NCI-H69 (cell line): ENCODE measurements at regions not wholly inside any gene's neighbourhood (a gene's known extent, or its start where the extent isn't known, plus 50 kb on each side); places are given as distances from the start of the nearest gene placed in this dataset.
"Not testable (repeated sequence)": the region's sequence is repeated elsewhere in the genome, so short reads cannot be mapped to it uniquely, and the experiment has no call there.

Source experiments
- DNase-seq: peaks from one replicate; lab custom pipeline; 2025; lab: John Stamatoyannopoulos, UW

DNA sequence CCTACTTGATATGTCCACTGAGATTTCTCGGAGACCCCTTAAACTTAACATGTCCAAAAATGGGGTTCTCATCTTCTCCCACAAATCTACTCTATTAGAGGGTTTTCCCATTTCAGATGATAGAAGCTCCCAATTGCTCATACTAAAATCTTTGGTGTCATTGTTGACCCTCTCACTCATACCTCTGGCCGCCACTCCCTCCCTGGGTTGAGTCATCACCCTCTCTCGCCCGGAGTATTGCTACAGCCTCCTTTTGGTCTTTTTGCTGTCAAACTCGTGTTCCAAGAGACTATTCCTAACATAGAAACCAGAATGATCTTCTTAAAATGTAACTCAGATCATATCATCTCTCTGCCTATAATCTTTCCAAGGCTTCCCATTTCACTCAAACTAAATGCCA is 91.0 kb upstream of the GNAQ start:
- DNase-seq: no peak

DNA sequence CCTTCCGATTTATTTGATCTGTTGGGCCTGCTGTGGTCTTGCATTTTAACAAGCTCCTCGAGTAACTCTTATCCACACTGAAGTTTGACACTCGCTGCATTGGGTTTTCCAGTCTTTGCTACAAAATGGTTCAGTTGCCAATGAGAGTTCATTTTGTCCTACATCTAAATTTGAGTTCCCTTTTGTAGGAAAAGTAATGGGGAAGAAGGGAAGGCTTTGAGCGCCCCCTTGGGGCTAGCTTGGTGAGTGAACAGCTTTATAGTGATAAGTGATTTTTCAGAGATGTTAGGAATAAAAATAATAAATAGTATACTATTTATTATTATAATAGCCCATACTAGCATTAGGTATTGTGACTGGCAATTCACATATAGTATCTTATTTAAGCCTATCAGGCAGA is 89.9 kb upstream of the GNAQ start:
- peak; percentile 78 for DNase-seq

DNA sequence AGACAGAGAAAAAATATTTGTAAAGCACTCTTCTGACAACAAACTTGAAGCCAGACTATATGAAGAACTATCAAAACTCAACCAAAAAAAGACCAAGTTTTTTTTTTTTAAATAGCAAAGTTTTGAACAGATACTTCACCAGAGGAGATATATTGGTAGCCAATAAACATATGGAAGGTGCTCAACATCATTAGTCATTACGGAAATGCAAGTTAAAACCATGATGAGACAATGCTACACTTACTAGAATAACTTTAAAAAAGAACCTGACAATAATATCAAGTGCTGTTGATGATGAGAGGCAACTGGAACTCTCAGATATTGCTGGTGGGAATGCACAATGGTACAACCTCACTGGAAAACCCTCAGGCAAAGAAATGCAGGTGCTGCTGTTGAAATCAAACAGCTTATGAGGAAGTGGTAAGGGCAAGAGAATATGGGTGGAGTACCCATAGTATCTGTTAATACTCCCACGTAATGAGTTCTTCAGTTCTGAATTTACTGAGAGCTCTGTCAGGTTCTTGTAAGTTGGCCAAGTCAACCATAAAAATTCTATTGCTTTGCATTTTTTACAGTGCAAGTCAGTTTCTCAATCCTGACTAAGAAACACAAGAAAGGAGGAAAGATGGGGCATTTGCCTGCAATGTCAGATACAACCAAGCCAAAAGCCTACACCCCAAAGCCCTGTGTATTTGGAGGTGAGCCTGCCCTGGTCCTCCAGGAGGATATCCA is 87.3 kb upstream of the GNAQ start:
- DNase-seq: peak; percentile 41

DNA sequence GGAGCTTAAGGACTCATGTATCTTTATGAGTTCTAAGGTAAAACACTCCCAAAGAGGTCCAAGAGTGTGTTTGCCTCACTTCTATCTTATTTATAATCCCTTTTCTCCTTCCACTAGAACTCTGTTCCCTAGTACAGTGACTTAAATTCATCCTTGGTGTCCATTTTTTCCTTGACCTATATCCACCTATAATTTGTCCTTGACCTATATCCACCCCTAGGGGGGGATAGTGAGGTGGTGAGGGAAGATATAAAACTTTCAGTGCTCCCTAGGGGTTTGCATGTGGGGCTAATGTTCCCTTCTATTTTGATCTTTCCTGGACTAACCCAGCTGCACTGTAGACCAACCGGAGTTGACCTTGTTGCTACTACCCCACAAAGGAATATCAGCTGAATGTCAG is 83.5 kb upstream of the GNAQ start:
- DNase-seq: peak; percentile 47

DNA sequence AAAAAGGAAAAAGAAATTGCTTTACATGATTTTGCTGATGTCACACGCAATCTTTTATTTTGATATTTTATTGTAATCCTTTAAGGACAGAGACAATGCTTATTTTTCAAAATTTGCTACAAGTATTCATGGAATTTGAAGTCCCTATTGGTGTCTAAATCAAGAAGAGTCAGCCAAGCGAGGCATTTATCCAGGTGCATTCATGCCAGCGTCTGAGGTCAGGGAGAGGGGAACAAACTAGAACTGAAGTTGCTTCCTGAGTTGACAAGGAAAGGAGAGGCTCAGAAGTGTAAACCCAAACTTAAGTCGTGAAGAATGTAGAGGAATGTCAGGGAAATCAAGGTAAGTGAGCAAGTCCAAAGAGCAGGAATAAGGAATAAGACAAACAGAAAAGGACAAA is 83.0 kb upstream of the GNAQ start:
- no peak for DNase-seq

DNA sequence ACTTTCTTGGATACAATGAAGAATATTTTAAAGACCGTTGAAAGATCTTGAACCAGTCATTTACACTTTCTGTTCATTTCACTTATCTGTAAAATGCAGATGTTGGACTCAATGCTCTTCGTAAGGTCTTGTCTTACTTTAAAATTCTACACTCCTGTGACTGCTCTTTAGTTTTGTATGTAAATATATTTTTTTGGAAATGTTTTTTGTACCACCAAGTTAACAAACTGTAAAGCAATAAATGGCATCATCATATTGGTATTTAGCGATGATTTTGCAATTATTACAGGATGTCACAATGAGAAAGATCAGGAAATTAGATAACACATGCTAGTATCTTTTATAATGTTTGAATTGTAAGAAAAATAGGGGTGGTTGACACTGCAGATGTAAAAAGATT is 80.8 kb upstream of the GNAQ start:
- no peak for DNase-seq

DNA sequence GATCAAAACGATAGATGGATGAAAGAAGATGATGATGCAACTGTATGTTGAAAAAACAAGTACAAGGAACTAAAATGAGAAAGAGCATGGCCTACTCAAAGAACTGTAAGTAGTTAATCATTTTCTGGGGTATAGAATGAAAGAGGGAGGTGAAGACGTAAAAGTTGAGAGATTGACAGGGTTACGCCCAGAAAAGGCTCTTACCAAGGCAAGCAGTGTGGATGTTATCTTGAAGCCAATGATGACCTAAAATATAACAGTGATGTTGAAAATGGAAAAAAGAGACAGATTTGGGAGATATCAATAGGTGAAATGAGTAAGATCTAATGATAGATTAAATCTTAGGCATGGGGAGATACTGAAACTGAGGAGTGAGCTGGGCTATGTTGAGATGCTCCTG is 80.4 kb upstream of the GNAQ start:
- DNase-seq: no peak

DNA sequence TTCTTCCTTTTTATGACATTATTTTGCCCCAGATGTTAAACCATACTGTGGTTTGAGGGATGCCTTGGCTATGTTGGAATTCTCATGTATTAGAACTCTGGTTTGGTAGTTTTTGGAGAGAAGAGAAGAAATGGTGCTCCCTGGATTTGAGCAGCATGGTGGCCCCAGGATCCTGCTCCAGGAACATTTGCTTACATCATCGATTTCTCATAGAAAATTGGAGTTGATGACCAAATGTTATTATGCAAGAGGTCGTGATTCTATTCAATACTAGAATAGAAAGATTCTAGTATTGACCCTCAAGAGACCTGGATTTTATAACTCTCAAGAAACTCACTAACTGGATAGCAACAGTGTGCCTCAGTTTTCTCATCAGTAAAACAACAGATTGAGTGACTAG is 77.5 kb upstream of the GNAQ start:
- no peak for DNase-seq

DNA sequence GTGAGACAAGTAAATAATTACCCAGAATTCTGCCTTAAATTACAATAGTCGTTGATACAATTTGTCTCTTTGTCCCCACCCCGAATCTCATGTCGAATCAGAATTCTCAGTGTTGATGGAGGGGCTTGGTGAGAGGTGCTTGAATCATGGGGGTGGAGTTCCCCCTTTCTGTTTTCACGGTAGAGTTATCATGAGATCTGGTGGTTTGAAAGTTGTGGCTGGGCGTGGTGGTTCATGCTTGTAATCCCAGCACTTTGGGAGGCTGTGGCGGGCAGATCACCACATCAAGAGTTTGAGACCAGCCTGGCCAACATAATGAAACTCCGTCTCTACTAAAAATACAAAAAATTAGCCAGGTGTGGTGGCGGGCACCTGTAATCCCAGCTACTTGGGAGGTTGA is 75.0 kb upstream of the GNAQ start:
- DNase-seq: not testable (repeated sequence)

DNA sequence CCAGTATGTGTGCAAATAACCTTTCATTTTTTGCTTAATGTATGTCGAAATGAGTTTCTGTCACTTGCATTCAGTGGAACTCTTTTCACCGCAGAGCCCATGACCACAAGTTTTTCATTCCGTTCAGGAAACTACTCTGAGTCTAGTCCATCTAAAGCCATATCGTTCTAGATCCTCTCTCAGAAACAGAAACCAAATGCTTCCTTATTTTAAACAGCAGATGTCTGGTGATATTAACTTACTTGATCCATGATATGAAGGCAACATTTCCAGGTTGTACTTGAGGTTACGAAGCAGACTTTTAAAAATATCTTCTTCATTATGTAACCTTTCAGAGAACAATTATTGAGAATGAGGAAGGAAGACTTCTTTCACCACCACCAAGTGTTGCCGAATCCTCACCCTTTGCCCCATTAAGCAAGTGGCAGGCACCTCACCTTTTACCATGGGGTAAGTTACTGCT is 72.4 kb upstream of the GNAQ start:
- no peak for DNase-seq

DNA sequence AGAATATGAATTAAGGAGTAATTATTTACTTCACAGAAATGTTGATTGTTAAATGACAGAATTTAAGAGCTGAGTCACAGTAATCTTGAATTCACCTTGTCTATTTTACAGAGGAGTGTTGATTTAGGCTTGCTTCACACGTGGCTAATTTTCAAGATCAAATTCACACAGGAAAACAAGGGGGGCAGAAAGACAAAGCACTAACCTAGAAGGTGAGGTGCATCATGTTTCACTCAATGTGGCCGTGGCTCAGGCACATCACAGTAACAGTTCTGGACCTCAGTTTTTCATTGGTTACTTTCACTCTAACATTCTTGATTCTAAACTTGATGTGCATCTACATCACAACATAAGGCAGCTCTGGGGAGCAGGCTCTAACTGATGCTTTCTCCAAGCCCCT is 69.6 kb upstream of the GNAQ start:
- peak; percentile 67 for DNase-seq

DNA sequence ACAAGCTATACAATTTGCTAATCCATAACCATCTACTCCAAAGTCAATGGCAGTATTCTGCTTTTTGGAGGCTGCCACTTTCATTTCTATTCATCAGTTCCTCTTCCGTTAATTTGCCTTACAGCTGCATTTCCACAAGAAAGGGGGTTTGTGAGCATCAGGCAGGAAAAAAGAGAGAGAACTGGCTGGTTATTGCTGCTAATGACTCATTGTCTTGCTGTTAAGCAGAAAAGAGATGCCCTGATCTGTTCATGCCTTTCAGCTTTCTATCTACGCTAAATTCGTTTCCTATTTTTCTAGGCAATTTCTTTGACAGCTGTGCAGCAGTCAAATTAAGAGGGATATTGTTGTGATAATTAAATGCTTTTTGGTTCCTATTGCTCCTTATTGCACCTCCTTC is 65.9 kb upstream of the GNAQ start:
- peak; percentile 52 for DNase-seq

DNA sequence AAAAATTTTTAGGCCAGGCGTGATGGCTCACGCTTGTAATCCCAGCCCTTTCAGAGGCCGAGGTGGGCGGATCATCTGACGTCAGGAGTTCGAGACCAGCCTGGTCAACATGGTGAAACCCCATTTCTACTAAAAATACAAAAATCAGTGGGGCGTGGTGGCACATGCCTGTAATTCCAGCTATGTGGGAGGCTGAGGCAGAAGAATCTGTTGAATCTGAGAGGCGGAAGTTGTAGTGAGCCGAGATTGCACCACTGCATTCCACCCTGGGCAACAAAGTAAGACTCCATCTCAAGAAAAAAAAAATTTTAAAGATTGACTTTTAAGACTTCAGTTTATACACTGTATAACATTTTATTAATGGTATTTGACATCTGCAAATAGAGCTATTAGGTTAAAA is 60.1 kb upstream of the GNAQ start:
- no peak for DNase-seq

DNA sequence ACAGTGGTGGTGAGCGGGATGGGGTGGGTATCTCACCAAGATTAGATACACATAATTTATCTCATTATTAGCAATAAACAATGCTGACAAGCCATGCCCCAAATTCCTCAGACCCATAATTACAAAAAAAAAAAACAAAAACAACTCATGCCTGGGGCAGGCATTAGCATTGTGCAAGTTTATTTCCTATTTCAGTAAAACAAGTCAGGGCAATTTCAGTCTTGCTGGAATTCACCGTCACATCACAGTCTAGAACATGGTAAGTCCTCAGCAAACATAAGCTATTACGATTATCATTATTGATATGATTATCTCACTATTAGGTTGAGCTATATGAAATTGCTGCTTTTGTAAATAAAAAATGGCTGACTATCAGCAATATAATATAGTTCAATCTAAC is 57.5 kb upstream of the GNAQ start:
- DNase-seq: no peak

DNA sequence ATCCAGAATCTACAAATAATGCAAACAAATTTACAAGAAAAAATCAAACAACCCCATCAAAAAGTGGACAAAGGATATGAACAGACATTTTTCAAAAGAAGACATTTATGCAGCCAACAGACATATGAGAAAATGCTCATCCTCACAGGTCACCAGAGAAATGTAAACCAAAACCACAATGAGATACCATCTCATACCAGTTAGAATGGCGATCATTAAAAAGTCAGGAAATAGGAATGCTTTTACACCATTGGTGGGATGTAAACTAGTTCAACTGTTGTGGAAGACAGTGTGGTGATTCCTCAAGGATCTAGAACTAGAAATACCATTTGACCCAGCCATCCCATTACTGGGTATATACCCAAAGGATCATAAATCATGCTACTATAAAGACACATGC is 56.6 kb upstream of the GNAQ start:
- DNase-seq: not testable (repeated sequence)
